Activated CD8-positive, alpha-beta T cell treated with anti-CD3 and anti-CD28 coated beads for 36 hours (primary cell): ENCODE measurements at regions not wholly inside any gene's neighbourhood (a gene's known extent, or its start where the extent isn't known, plus 50 kb on each side); places are given as distances from the start of the nearest gene placed in this dataset.

Experiments used
- ATAC-seq: fragments of 200-7000 bp; cut with Tn5 transposase; one replicate; pipeline ENCODE4 v1.10.0; 2021; ENCODE audit warnings: mild to moderate bottlenecking, moderate library complexity
- CTCF ChIA-PET: fragments of 350-600 bp; sonication (Branson Sonifier 250); formaldehyde crosslinking; loops from one replicate; lab custom pipeline; 2021; ENCODE audit warnings: antibody characterized with exemption; lab: Charles Lee
- POLR2A ChIA-PET: fragments of 350-600 bp; sonication (Branson Sonifier 250); formaldehyde crosslinking; loops from one replicate; lab custom pipeline; 2021; ENCODE audit warnings: antibody characterized with exemption; lab: Charles Lee
- DNase-seq: peaks from one replicate; pipeline ENCODE4 v3.0.0-alpha.2; 2020
- H3K27ac Mint-ChIP-seq: one replicate; pipeline ENCODE4 v1.8.0; 2021; ENCODE audit warnings: mild to moderate bottlenecking, mixed read lengths
- H3K27me3 Mint-ChIP-seq: one replicate; pipeline ENCODE4 v1.8.0; 2021; ENCODE audit warnings: mixed read lengths
- H3K36me3 Mint-ChIP-seq: one replicate; pipeline ENCODE4 v1.8.0; 2021; ENCODE audit warnings: low read depth, mixed read lengths
- H3K4me1 Mint-ChIP-seq: one replicate; pipeline ENCODE4 v1.8.0; 2021; ENCODE audit warnings: low read depth, mixed read lengths
- H3K4me3 Mint-ChIP-seq: one replicate; pipeline ENCODE4 v1.8.0; 2021; ENCODE audit warnings: mild to moderate bottlenecking, moderate library complexity, mixed read lengths
- H3K9me3 Mint-ChIP-seq: one replicate; pipeline ENCODE4 v1.8.0; 2021; ENCODE audit warnings: mixed read lengths
- CTCF ChIP-seq: fragments of 200-600 bp; IDR thresholded peaks from one replicate; pipeline ENCODE4 v1.8.0; 2022; ENCODE audit warnings: antibody characterized with exemption, mild to moderate bottlenecking
- intact Hi-C: fragments of 100-400 bp; cut with micrococcal nuclease; formaldehyde crosslinking; loops from one replicate; pipeline ENCODE4 v1.10.0; 2022

GRCh38 chr6:68046302-68046701 is 588.8 kb upstream of the ADGRB3 start:
- no peak overlapping the region for H3K27ac Mint-ChIP-seq
- ChIA-PET CTCF (no interaction called here), POLR2A (no interaction called here)
- peaks cover 7% of the 10 kb centered on the region for H3K9me3 Mint-ChIP-seq
- H3K4me3 Mint-ChIP-seq = no peak overlapping the region
- no peaks in the 10 kb centered on the region for H3K36me3 Mint-ChIP-seq
- intact Hi-C loops = no loop called here
- TF ChIP-seq CTCF = no peak
- H3K4me1 Mint-ChIP-seq = no peaks in the 10 kb centered on the region
- no peaks in the 10 kb centered on the region for H3K27me3 Mint-ChIP-seq
- ATAC-seq (no peak), DNase-seq (no peak)

GRCh38 chr6:68045193-68045592 is 589.9 kb upstream of the ADGRB3 start:
- Mint-ChIP-seq H3K36me3 (no peaks in the 10 kb centered on the region), H3K9me3 (peaks cover 6% of the 10 kb centered on the region), H3K4me1 (no peaks in the 10 kb centered on the region), H3K27ac (no peak overlapping the region), H3K4me3 (no peak overlapping the region), H3K27me3 (no peaks in the 10 kb centered on the region)
- no peak for DNase-seq
- TF ChIP-seq CTCF = no peak
- ChIA-PET CTCF (no interaction called here), POLR2A (no interaction called here)
- intact Hi-C loops = no loop called here
- no peak for ATAC-seq

- H3K27ac Mint-ChIP-seq = no peak overlapping the region
- ATAC-seq = no peak
- H3K9me3 Mint-ChIP-seq = peaks cover 6% of the 10 kb centered on the region
- DNase-seq = no peak
- no peaks in the 10 kb centered on the region for H3K27me3 Mint-ChIP-seq
- POLR2A ChIA-PET = no interaction called here
- H3K4me1 Mint-ChIP-seq = no peaks in the 10 kb centered on the region
- H3K36me3 Mint-ChIP-seq = no peaks in the 10 kb centered on the region
- CTCF ChIA-PET = no interaction called here
- intact Hi-C loops = no loop called here
- no peak overlapping the region for H3K4me3 Mint-ChIP-seq
- no peak for TF ChIP-seq CTCF
These were observed 590.8 kb upstream of the ADGRB3 start for GRCh38 chr6:68044264-68044663.

- POLR2A ChIA-PET = no interaction called here
- Mint-ChIP-seq H3K4me1 (no peaks in the 10 kb centered on the region), H3K4me3 (no peak overlapping the region), H3K36me3 (no peaks in the 10 kb centered on the region), H3K27ac (no peak overlapping the region), H3K27me3 (no peaks in the 10 kb centered on the region), H3K9me3 (peaks cover 3% of the 10 kb centered on the region)
- no peak for TF ChIP-seq CTCF
- CTCF ChIA-PET = no interaction called here
- DNase-seq (no peak), ATAC-seq (no peak)
- intact Hi-C loops = no loop called here
These were observed 592.0 kb upstream of the ADGRB3 start for GRCh38 chr6:68043122-68043398.

GRCh38 chr6:68042339-68043121 is 592.6 kb upstream of the ADGRB3 start:
- Mint-ChIP-seq H3K27ac (no peak overlapping the region), H3K27me3 (no peaks in the 10 kb centered on the region), H3K9me3 (peaks cover 5% of the 10 kb centered on the region), H3K4me3 (no peak overlapping the region), H3K4me1 (no peaks in the 10 kb centered on the region), H3K36me3 (no peaks in the 10 kb centered on the region)
- ChIA-PET POLR2A (no interaction called here), CTCF (no interaction called here)
- ATAC-seq = no peak
- DNase-seq = no peak
- no peak for TF ChIP-seq CTCF
- intact Hi-C loops = no loop called here
